NCI-H510A treated with DMSO at 0.1 percent for 48 hours (cell line): ENCODE measurements at regions not wholly inside any gene's neighbourhood (a gene's known extent, or its start where the extent isn't known, plus 50 kb on each side); places are given as distances from the start of the nearest gene placed in this dataset.

Source experiments
- DNase-seq: peaks from one replicate; lab custom pipeline; 2025; lab: John Stamatoyannopoulos, UW

GRCh38 chr9:20291201-20291600, 331.1 kb downstream of the MLLT3 start:
- DNase-seq = no peak

GRCh38 chr9:20290257-20290656, 332.0 kb downstream of the MLLT3 start:
- DNase-seq = no peak

- DNase-seq = no peak
Observed at GRCh38 chr9:20289423-20290010, 332.8 kb downstream of the MLLT3 start.

GRCh38 chr9:20286969-20287368, 335.3 kb downstream of the MLLT3 start:
- DNase-seq = no peak

GRCh38 chr9:20286154-20286700, 336.1 kb downstream of the MLLT3 start:
- DNase-seq = no peak

- DNase-seq = no peak
Observed at GRCh38 chr9:20284601-20285289, 337.6 kb downstream of the MLLT3 start.

- no peak for DNase-seq
Observed at GRCh38 chr9:20280330-20280729, 342.0 kb downstream of the MLLT3 start.

- no peak for DNase-seq
Observed at GRCh38 chr9:20276762-20277161, 345.5 kb downstream of the MLLT3 start.

- no peak for DNase-seq
Observed at GRCh38 chr9:20271723-20272122, 350.6 kb downstream of the MLLT3 start.

- no peak for DNase-seq
Observed at GRCh38 chr9:20271096-20271495, 351.2 kb downstream of the MLLT3 start.

GRCh38 chr9:20270161-20270560, 352.1 kb downstream of the MLLT3 start:
- DNase-seq = no peak

GRCh38 chr9:20269620-20270019, 352.7 kb downstream of the MLLT3 start:
- DNase-seq = no peak

GRCh38 chr9:20264896-20265295, 357.4 kb downstream of the MLLT3 start:
- no peak for DNase-seq

GRCh38 chr9:20262611-20263010, 359.7 kb downstream of the MLLT3 start:
- no peak for DNase-seq

GRCh38 chr9:20256284-20256948, 365.9 kb downstream of the MLLT3 start:
- no peak for DNase-seq

- DNase-seq = no peak
Observed at GRCh38 chr9:20255052-20255451, 367.2 kb downstream of the MLLT3 start.

- no peak for DNase-seq
Observed at GRCh38 chr9:20253635-20254034, 368.7 kb downstream of the MLLT3 start.

- no peak for DNase-seq
Observed at GRCh38 chr9:20252778-20253177, 369.5 kb downstream of the MLLT3 start.

GRCh38 chr9:20250791-20251190, 371.5 kb downstream of the MLLT3 start:
- no peak for DNase-seq

GRCh38 chr9:20244271-20244670, 378.0 kb downstream of the MLLT3 start:
- no peak for DNase-seq

- DNase-seq = no peak
Observed at GRCh38 chr9:20243841-20244240, 378.5 kb downstream of the MLLT3 start.

GRCh38 chr9:20242510-20243189, 379.6 kb downstream of the MLLT3 start:
- no peak for DNase-seq

- no peak for DNase-seq
Observed at GRCh38 chr9:20240498-20240897, 381.8 kb downstream of the MLLT3 start.
